ENCODE measurements at regions not wholly inside any gene's neighbourhood (a gene's known extent, or its start where the extent isn't known, plus 50 kb on each side); places are given as distances from the start of the nearest gene placed in this dataset.

- Mint-ChIP-seq H3K4me3 (ENCODE audit: low read depth) (no peak overlapping the region), H3K36me3 (ENCODE audit: insufficient read depth) (no peaks in the 10 kb centered on the region), H3K27ac (no peak overlapping the region), H3K27me3 (no peaks in the 10 kb centered on the region), H3K9me3 (ENCODE audit: low read depth) (peaks cover 5% of the 10 kb centered on the region), H3K4me1 (ENCODE audit: low read depth) (peaks cover 28% of the 10 kb centered on the region)
- TF ChIP-seq CTCF (IDR thresholded peaks at IDR 0.05; ENCODE audit: unreplicated experiment): no peak
- no peak for DNase-seq (ENCODE audit: low spot score, unreplicated experiment)
Observed at GRCh38 chr12:18969512-18969911, 160.0 kb upstream of the PLEKHA5 start.

- no peak overlapping the region for H3K4me3 Mint-ChIP-seq (ENCODE audit: low read depth)
- H3K9me3 Mint-ChIP-seq (ENCODE audit: low read depth): peaks cover 7% of the 10 kb centered on the region
- no peak for TF ChIP-seq CTCF (IDR thresholded peaks at IDR 0.05; ENCODE audit: unreplicated experiment)
- H3K4me1 Mint-ChIP-seq (ENCODE audit: low read depth): peaks cover 22% of the 10 kb centered on the region
- no peaks in the 10 kb centered on the region for H3K27me3 Mint-ChIP-seq
- no peak overlapping the region for H3K27ac Mint-ChIP-seq
- no peak for DNase-seq (ENCODE audit: low spot score, unreplicated experiment)
- H3K36me3 Mint-ChIP-seq (ENCODE audit: insufficient read depth): no peaks in the 10 kb centered on the region
Observed at GRCh38 chr12:18970603-18971002, 158.9 kb upstream of the PLEKHA5 start.

- no peak for DNase-seq (ENCODE audit: low spot score, unreplicated experiment)
- Mint-ChIP-seq H3K4me3 (ENCODE audit: low read depth) (no peak overlapping the region), H3K4me1 (ENCODE audit: low read depth) (peaks cover 18% of the 10 kb centered on the region), H3K36me3 (ENCODE audit: insufficient read depth) (peaks cover 7% of the 10 kb centered on the region), H3K27me3 (no peaks in the 10 kb centered on the region), H3K27ac (no peak overlapping the region), H3K9me3 (ENCODE audit: low read depth) (peaks cover 21% of the 10 kb centered on the region)
- no peak for TF ChIP-seq CTCF (IDR thresholded peaks at IDR 0.05; ENCODE audit: unreplicated experiment)
Observed at GRCh38 chr12:18971932-18972331, 157.6 kb upstream of the PLEKHA5 start.

- H3K36me3 Mint-ChIP-seq (ENCODE audit: insufficient read depth): peaks cover 16% of the 10 kb centered on the region
- H3K4me1 Mint-ChIP-seq (ENCODE audit: low read depth): peaks cover 11% of the 10 kb centered on the region
- H3K27ac Mint-ChIP-seq: no peak overlapping the region
- H3K27me3 Mint-ChIP-seq: no peaks in the 10 kb centered on the region
- no peak for DNase-seq (ENCODE audit: low spot score, unreplicated experiment)
- no peak overlapping the region for H3K4me3 Mint-ChIP-seq (ENCODE audit: low read depth)
- H3K9me3 Mint-ChIP-seq (ENCODE audit: low read depth): peaks cover 38% of the 10 kb centered on the region
- TF ChIP-seq CTCF (IDR thresholded peaks at IDR 0.05; ENCODE audit: unreplicated experiment): no peak
Observed at GRCh38 chr12:18975933-18976332, 153.6 kb upstream of the PLEKHA5 start.

GRCh38 chr12:18979401-18980126 lies 150.0 kb upstream of the PLEKHA5 start:
- TF ChIP-seq CTCF (IDR thresholded peaks at IDR 0.05; ENCODE audit: unreplicated experiment): no peak
- Mint-ChIP-seq H3K27me3 (no peaks in the 10 kb centered on the region), H3K36me3 (ENCODE audit: insufficient read depth) (peaks cover 18% of the 10 kb centered on the region)

More at GRCh38 chr12:18979401-18980126, 150.0 kb upstream of the PLEKHA5 start:
- no peak for DNase-seq (ENCODE audit: low spot score, unreplicated experiment)
- H3K4me3 Mint-ChIP-seq (ENCODE audit: low read depth): no peak overlapping the region
- peaks cover 52% of the 10 kb centered on the region for H3K9me3 Mint-ChIP-seq (ENCODE audit: low read depth)
- no peak overlapping the region for H3K27ac Mint-ChIP-seq
- peaks cover 14% of the 10 kb centered on the region for H3K4me1 Mint-ChIP-seq (ENCODE audit: low read depth)
